OCI-LY7 (cell line): ENCODE measurements at regions not wholly inside any gene's neighbourhood (a gene's known extent, or its start where the extent isn't known, plus 50 kb on each side); places are given as distances from the start of the nearest gene placed in this dataset.

Experiments
- BruUV-seq: library from RNA; stranded (reverse); fragments of 400-500 nt; replicated peaks from 2 replicates; lab custom pipeline; 2021; lab: Mats Ljungman, UMichigan
- CTCF ChIA-PET: fragments of 300-600 bp; sonication (Branson Sonifier 250); formaldehyde crosslinking; loops from one replicate; lab custom pipeline; 2022; ENCODE audit warnings: antibody characterized with exemption; ENCODE audit not compliant: unreplicated experiment; lab: Charles Lee
- POLR2A ChIA-PET: fragments of 300-600 bp; sonication (Branson Sonifier 250); formaldehyde crosslinking; loops from one replicate; lab custom pipeline; 2022; ENCODE audit warnings: antibody characterized with exemption; lab: Charles Lee
- DNase-seq: peaks from one replicate; pipeline ENCODE4 v3.0.0-alpha.2; 2015; ENCODE audit warnings: low spot score
- H2AFZ ChIP-seq: fragments of 200-600 bp; sonication (generic), shearing (Covaris generic); 2 replicates; pipeline ENCODE4 v1.6.1; 2014; ENCODE audit warnings: mild to moderate bottlenecking, antibody characterized with exemption, low read length, moderate library complexity
- H3K27ac ChIP-seq: fragments of 200-600 bp; sonication (generic); 2 replicates; pipeline ENCODE4 v1.5.1; 2014; ENCODE audit warnings: mixed run types, low read depth, mild to moderate bottlenecking, moderate library complexity, low read length, inconsistent platforms; ENCODE audit not compliant: poor library complexity, severe bottlenecking
- H3K36me3 ChIP-seq: fragments of 200-600 bp; sonication (generic); 2 replicates; pipeline ENCODE4 v1.6.1; 2014; ENCODE audit warnings: mild to moderate bottlenecking, antibody characterized with exemption, low read length, moderate library complexity, mixed read lengths; ENCODE audit not compliant: insufficient read depth
- H3K4me1 ChIP-seq: fragments of 200-600 bp; sonication (generic); 2 replicates; pipeline ENCODE4 v1.5.1; 2014; ENCODE audit warnings: mild to moderate bottlenecking, low read length; ENCODE audit not compliant: insufficient read depth, poor library complexity, severe bottlenecking
- H3K4me2 ChIP-seq: fragments of 200-600 bp; sonication (generic); 2 replicates; pipeline ENCODE4 v1.6.1; 2014; ENCODE audit warnings: mild to moderate bottlenecking, low read length
- H3K4me3 ChIP-seq: fragments of 200-600 bp; sonication (generic); 2 replicates; pipeline ENCODE4 v1.5.1; 2014; ENCODE audit warnings: mild to moderate bottlenecking, low read depth, low read length; ENCODE audit not compliant: poor library complexity, severe bottlenecking
- H3K79me2 ChIP-seq: fragments of 200-600 bp; sonication (generic); 2 replicates; pipeline ENCODE4 v1.6.1; 2016; ENCODE audit warnings: low read depth, mild to moderate bottlenecking, low read length, moderate library complexity, mixed read lengths; ENCODE audit not compliant: insufficient read depth
- H3K9me2 ChIP-seq: fragments of 200-600 bp; sonication (generic); 2 replicates; pipeline ENCODE4 v1.6.1; 2016; ENCODE audit warnings: mild to moderate bottlenecking, low read length, mixed read lengths; ENCODE audit not compliant: insufficient read depth
- H3K9me3 ChIP-seq: fragments of 200-600 bp; sonication (generic); 2 replicates; pipeline ENCODE4 v1.6.1; 2014; ENCODE audit warnings: mild to moderate bottlenecking, mixed run types, low read length, mixed read lengths
- H4K20me1 ChIP-seq: fragments of 200-600 bp; sonication (generic); 2 replicates; pipeline ENCODE4 v1.6.1; 2014; ENCODE audit warnings: mild to moderate bottlenecking, antibody characterized with exemption, low read length, moderate library complexity, mixed read lengths; ENCODE audit not compliant: insufficient read depth
- EZH2phosphoT487 ChIP-seq: fragments of 200-600 bp; sonication (generic); IDR thresholded peaks from 2 replicates; pipeline ENCODE4 v1.6.1; 2018; ENCODE audit warnings: low read depth, borderline replicate concordance, mild to moderate bottlenecking, mixed run types, antibody characterized with exemption, low read length, moderate library complexity, mixed read lengths
- intact Hi-C: fragments of 100-400 bp; cut with micrococcal nuclease; formaldehyde crosslinking; loops from one replicate; pipeline ENCODE4 v1.10.0; 2022; ENCODE audit not compliant: unreplicated experiment
- TF ChIP-seq, protein P1 (sequence below): fragments of 200-600 bp; sonication (generic); conservative IDR thresholded peaks from 2 replicates; pipeline ENCODE4 v1.5.1; 2014; ENCODE audit warnings: mild to moderate bottlenecking, antibody characterized with exemption, low read length, moderate library complexity, mixed read lengths

DNA sequence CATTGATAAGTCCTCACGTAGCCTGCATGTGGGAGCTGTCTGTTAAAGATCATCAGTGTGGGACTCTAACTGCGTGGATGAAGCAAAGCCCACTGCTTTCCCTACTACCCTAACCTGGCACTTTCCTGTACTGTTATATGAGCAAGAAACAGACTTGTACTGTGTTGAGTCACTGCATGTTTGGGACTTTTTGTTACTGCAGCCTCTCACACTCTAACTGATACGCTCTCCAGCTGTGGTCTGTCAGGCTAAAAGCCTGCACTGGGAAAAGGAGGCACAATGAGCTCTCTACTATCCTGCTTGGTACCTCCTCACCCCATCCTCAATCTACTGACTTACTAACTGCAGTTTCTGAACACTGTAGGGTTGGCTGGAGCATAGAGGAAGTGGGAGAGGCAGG is 93.7 kb upstream of the PLET1 start:
- Histone ChIP-seq H3K9me3 (no peaks in the 10 kb centered on the region), H4K20me1 (no peaks in the 10 kb centered on the region), H2AFZ (no peak overlapping the region), H3K79me2 (no peaks in the 10 kb centered on the region), H3K4me1 (no peaks in the 10 kb centered on the region), H3K9me2 (no peaks in the 10 kb centered on the region), H3K36me3 (no peaks in the 10 kb centered on the region), H3K27ac (no peak overlapping the region), H3K4me2 (no peak overlapping the region), H3K4me3 (no peak overlapping the region)
- DNase-seq, result no peak
- ChIA-PET POLR2A (interaction anchor here (0.6 kb wide), 1 partner anchor 278 kb away, joined by 4 read pairs; no protein-coding TSS in a partner anchor), CTCF (no interaction called here)
- TF ChIP-seq, protein P1, sequence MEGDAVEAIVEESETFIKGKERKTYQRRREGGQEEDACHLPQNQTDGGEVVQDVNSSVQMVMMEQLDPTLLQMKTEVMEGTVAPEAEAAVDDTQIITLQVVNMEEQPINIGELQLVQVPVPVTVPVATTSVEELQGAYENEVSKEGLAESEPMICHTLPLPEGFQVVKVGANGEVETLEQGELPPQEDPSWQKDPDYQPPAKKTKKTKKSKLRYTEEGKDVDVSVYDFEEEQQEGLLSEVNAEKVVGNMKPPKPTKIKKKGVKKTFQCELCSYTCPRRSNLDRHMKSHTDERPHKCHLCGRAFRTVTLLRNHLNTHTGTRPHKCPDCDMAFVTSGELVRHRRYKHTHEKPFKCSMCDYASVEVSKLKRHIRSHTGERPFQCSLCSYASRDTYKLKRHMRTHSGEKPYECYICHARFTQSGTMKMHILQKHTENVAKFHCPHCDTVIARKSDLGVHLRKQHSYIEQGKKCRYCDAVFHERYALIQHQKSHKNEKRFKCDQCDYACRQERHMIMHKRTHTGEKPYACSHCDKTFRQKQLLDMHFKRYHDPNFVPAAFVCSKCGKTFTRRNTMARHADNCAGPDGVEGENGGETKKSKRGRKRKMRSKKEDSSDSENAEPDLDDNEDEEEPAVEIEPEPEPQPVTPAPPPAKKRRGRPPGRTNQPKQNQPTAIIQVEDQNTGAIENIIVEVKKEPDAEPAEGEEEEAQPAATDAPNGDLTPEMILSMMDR, result no peak
- no peak for TF ChIP-seq EZH2phosphoT487
- intact Hi-C loops, result no loop called here
- BruUV-seq, result no TSS peak

DNA sequence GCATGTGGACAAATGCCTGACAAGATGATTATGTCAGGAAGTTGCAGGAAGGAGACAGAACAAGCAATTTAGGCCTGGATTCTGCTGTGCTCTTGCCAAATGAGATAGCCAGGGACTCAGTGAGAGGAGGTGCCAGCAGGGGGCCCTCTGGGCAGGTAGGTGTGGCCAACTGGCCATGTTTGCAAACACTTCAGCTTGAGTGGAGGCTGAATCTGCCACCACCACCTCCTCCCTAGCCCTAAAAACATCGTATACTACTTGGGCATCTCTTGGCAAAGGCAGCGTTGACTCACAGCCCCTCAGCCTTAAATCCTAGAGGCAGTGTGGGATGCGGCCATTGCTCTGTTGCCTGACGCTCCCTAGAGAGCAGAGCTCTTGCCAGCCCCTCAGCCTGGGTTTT is 95.1 kb upstream of the PLET1 start:
- Histone ChIP-seq H3K4me1 (no peaks in the 10 kb centered on the region), H3K9me2 (no peaks in the 10 kb centered on the region), H3K79me2 (no peaks in the 10 kb centered on the region), H3K9me3 (no peaks in the 10 kb centered on the region), H3K4me3 (no peak overlapping the region), H3K4me2 (no peak overlapping the region), H3K36me3 (no peaks in the 10 kb centered on the region), H3K27ac (no peak overlapping the region), H4K20me1 (no peaks in the 10 kb centered on the region), H2AFZ (no peak overlapping the region)
- ChIA-PET CTCF (no interaction called here), POLR2A (interaction anchor here (0.7 kb wide), 1 partner anchor 62 kb away, joined by 5 read pairs; no protein-coding TSS in a partner anchor)
- TF ChIP-seq EZH2phosphoT487, result no peak
- TF ChIP-seq, protein P1, result peak; percentile 41
- intact Hi-C loops, result no loop called here
- no TSS peak for BruUV-seq
- no peak for DNase-seq

DNA sequence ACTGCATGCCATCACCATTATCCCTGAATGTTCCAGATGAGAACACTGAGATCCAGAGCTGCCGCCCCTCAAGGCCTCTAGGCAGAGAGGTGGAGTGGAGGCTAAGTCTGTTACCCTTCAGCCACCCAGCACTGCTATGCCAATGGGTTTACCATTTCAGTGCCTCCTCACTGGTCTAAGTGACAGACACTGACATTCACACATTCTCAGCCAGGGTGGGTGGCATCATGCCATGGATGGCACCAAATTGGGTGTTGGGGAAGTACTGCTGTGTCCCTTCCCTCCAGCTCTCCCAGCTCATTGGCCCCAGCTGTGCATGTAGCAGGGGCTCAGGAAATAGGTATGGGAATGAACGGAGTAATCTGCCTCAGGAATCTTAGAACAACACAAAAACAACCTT is 96.8 kb upstream of the PLET1 start:
- H3K4me1 ChIP-seq, result no peaks in the 10 kb centered on the region
- no peak for TF ChIP-seq EZH2phosphoT487
- TF ChIP-seq, protein P1, result no peak
- intact Hi-C loops, result no loop called here
- H2AFZ ChIP-seq, result no peak overlapping the region
- ChIA-PET POLR2A (no interaction called here), CTCF (no interaction called here)
- BruUV-seq, result no TSS peak
- no peaks in the 10 kb centered on the region for H3K9me2 ChIP-seq
- H3K4me3 ChIP-seq, result no peak overlapping the region
- H3K79me2 ChIP-seq, result no peaks in the 10 kb centered on the region
- H3K36me3 ChIP-seq, result no peaks in the 10 kb centered on the region
- H4K20me1 ChIP-seq, result no peaks in the 10 kb centered on the region
- H3K27ac ChIP-seq, result no peak overlapping the region
- no peak for DNase-seq
- H3K9me3 ChIP-seq, result no peaks in the 10 kb centered on the region
- no peak overlapping the region for H3K4me2 ChIP-seq
